Ovary (tissue), 3 donors: ENCODE measurements at regions not wholly inside any gene's neighbourhood (a gene's known extent, or its start where the extent isn't known, plus 50 kb on each side); places are given as distances from the start of the nearest gene placed in this dataset.

Source experiments
- CTCF ChIP-seq, 3 donors: fragments of 450-650 bp in 2 of 3; fragments of 200-600 bp in 1 of 3; IDR thresholded peaks; one replicate each; pipeline versions ENCODE4 v1.5.1 to v1.8.0; 2016 to 2022; ENCODE audit warnings: antibody characterized with exemption in 3 of 3, mild to moderate bottlenecking in 1 of 3
- POLR2A ChIP-seq: fragments of 450-650 bp; IDR thresholded peaks from one replicate; pipeline ENCODE4 v1.6.1; 2017; ENCODE audit warnings: antibody characterized with exemption, mild to moderate bottlenecking, moderate library complexity
- donor health status: DM: no; HTN: no; CAD: no.

- TF ChIP-seq POLR2A (no peak), CTCF (IDR thresholded peaks at IDR 0.05) (no peak)
These were observed 167.1 kb upstream of the NECTIN3 start for GRCh38 chr3:110904520-110904890.
